Prostate gland (tissue), 2 donors: ENCODE measurements at regions not wholly inside any gene's neighbourhood (a gene's known extent, or its start where the extent isn't known, plus 50 kb on each side); places are given as distances from the start of the nearest gene placed in this dataset.

Source experiments
- DNase-seq: peaks from one replicate; pipeline ENCODE4 v3.0.0-alpha.2; 2019; ENCODE audit warnings: low spot score
- H3K27ac ChIP-seq, 2 donors: fragments of 200-600 bp; sonication (generic); 2 replicates each; pipeline ENCODE4 v1.5.1; 2017 to 2019
- H3K27me3 ChIP-seq: fragments of 200-600 bp; sonication (generic); replicated peaks from 2 replicates; pipeline ENCODE4 v1.5.1; 2019; ENCODE audit not compliant: insufficient read depth
- H3K36me3 ChIP-seq, 2 donors: fragments of 200-600 bp; sonication (generic); 1 replicate in 1 of 2; 2 replicates in 1 of 2; pipeline versions ENCODE4 v1.5.1 to v1.8.1; 2017 to 2019
- H3K4me1 ChIP-seq: fragments of 200-600 bp; sonication (generic); replicated peaks from 2 replicates; pipeline ENCODE4 v1.5.1; 2019
- H3K4me3 ChIP-seq, 2 donors: fragments of 200-600 bp; sonication (generic); 2 replicates each; pipeline ENCODE4 v1.5.1; 2017 to 2019
- H3K9me3 ChIP-seq: fragments of 200-600 bp; sonication (generic); 2 replicates; pipeline ENCODE4 v1.5.1; 2017
- POLR2A ChIP-seq: fragments of 450-650 bp; IDR thresholded peaks from one replicate; pipeline ENCODE4 v1.6.1; 2016; ENCODE audit warnings: antibody characterized with exemption, mild to moderate bottlenecking
- POLR2AphosphoS5 ChIP-seq: sonication (generic); formaldehyde crosslinking; IDR thresholded peaks from one replicate; pipeline ENCODE4 v1.6.1; 2017; ENCODE audit warnings: antibody characterized with exemption
- WGBS: methylation state at CpG from one replicate; pipeline ENCODE4 v1.1.5; 2018; 5-methylcytosine and 5-hydroxymethylcytosine counted together
- intact Hi-C: fragments of 100-400 bp; cut with DNase I; formaldehyde crosslinking; loops from one replicate; pipeline ENCODE4 v1.14.2; 2022
- TF ChIP-seq, protein P1 (sequence below), 4 experiments: fragments of 200-600 bp in 2 of 4; fragments of 450-650 bp in 2 of 4; sonication (generic) in 2 of 4; IDR thresholded peaks; 1 replicate in 3 of 4; 2 replicates in 1 of 4; pipeline ENCODE4 v1.5.1; 2016 to 2019; ENCODE audit warnings: antibody characterized with exemption in 4 of 4, mild to moderate bottlenecking in 2 of 4, moderate library complexity in 2 of 4

DNA sequence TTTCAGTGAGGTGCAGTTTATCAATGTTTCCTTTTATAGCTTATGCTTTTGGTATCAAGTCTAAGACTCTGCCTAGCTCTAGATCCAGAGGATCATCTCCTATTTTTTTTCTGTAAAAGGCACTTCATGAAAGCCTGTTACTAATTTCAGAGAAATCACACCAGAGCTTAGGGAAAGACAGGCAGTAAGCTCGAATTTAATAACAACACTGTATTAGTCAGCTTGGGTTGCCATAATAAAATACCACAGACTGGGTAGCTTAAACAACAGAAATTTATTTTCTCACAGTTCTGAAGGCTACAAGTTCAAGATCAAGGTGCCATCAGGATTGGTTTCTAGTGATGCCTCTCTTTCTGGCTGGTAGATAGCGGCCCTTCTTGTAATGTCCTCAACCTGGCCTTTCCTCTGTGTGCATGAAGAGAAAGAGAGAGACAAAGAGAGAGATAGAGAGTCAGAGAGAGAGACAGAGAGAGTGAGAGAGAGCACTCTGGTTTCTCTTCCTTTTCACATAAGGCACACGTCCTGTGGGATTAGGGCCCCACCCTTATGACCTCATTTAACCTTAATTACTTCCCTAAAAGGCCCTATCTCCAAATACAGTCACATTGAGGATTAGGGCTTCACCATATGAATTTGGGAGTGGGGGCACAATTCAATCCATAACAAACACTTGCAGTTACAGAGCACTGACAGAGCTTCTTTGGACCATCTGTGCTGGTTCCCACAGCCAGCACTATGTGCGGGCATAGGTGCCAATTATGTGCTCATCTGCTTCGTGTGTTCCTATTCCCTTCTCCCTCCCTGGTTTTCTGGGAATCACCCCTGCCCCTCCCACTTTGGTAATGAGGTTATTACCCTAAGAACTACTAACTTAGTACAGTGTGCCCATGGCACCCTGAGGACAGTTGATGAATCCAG lies 114.8 kb upstream of the MED14 start:
- DNase-seq = no peak
- H3K4me1 ChIP-seq = no peaks in the 10 kb centered on the region
- no peak overlapping the region for H3K4me3 ChIP-seq
- H3K27ac ChIP-seq = no peak overlapping the region
- intact Hi-C loops = no loop called here
- WGBS = 82% methylated on average over 5 of the region's 5 CpGs
- H3K27me3 ChIP-seq = no peaks in the 10 kb centered on the region
- H3K9me3 ChIP-seq = no peaks in the 10 kb centered on the region
- TF ChIP-seq, protein P1, sequence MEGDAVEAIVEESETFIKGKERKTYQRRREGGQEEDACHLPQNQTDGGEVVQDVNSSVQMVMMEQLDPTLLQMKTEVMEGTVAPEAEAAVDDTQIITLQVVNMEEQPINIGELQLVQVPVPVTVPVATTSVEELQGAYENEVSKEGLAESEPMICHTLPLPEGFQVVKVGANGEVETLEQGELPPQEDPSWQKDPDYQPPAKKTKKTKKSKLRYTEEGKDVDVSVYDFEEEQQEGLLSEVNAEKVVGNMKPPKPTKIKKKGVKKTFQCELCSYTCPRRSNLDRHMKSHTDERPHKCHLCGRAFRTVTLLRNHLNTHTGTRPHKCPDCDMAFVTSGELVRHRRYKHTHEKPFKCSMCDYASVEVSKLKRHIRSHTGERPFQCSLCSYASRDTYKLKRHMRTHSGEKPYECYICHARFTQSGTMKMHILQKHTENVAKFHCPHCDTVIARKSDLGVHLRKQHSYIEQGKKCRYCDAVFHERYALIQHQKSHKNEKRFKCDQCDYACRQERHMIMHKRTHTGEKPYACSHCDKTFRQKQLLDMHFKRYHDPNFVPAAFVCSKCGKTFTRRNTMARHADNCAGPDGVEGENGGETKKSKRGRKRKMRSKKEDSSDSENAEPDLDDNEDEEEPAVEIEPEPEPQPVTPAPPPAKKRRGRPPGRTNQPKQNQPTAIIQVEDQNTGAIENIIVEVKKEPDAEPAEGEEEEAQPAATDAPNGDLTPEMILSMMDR (IDR thresholded peaks at IDR 0.05) = no peak
- no peak for TF ChIP-seq POLR2A
- no peak for TF ChIP-seq POLR2AphosphoS5
- H3K36me3 ChIP-seq = no peaks in the 10 kb centered on the region

DNA sequence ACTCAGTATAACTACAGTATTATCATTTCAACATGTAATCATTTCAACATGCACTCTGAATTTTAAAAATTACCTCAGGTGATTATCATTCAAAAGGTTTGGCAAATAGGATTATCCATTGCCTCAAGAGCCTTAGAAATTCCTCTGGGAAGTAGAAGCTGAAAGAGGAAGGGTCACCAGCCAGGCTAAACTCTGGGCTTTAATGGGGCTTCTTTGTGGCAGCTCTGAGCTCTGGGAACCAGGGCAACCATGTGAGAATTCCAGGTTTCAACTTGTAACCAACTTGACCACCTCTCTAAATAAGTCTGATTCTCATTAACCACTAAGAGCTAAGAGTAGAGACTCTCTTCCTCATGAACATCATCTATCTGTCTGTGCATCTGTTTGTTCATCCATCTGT lies 117.2 kb upstream of the MED14 start:
- no peak for DNase-seq
- Histone ChIP-seq H3K27ac (no peak overlapping the region), H3K27me3 (no peaks in the 10 kb centered on the region), H3K4me3 (no peak overlapping the region), H3K9me3 (no peaks in the 10 kb centered on the region), H3K36me3 (no peaks in the 10 kb centered on the region), H3K4me1 (no peaks in the 10 kb centered on the region)
- TF ChIP-seq, protein P1 (IDR thresholded peaks at IDR 0.05) = no peak
- TF ChIP-seq POLR2AphosphoS5 (no peak), POLR2A (no peak)
- intact Hi-C loops = no loop called here

DNA sequence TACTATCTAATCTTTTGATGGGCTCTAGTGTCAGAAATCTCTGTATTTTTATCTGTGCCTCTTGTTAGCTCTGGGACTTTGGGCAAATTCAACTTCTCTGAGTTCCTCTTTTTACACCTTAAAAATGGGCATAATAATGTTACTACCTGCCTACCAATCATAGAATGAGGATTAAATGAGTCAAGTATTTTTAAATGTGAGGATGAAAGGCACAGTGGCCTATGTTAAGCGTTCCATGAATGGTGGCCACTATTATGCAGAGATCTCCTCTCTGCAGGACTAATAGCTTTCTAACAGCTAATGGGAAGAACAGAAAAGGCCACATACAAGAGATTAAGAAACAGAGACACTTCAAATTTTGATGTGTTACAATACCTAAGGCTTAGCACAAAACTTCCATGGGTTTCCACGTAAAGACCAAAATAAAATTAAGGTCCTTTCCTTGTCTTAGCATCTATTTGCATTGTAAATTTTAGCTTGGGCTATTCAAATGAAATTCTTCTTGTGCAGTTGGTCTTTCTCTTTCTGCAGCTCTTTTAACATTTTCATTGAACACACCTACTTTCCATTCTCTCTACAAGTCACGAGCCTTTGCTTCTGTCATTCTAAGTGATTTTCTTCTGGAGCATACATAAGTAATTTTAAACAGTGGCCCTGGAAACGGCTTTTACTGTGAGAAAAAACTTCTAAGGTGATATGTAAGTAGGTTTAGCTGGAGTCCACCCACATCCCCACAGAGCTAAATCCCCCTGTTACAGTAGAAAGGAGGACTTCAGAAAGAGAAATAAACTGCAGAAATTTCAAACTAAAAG lies 117.9 kb upstream of the MED14 start:
- Histone ChIP-seq H3K36me3 (no peaks in the 10 kb centered on the region), H3K4me3 (no peak overlapping the region), H3K4me1 (no peaks in the 10 kb centered on the region), H3K27me3 (no peaks in the 10 kb centered on the region), H3K27ac (no peak overlapping the region), H3K9me3 (no peaks in the 10 kb centered on the region)
- TF ChIP-seq POLR2A (no peak), POLR2AphosphoS5 (no peak)
- TF ChIP-seq, protein P1 (IDR thresholded peaks at IDR 0.05) = no peak
- DNase-seq = no peak
- WGBS = 77% methylated on average over 4 of the region's 4 CpGs
- intact Hi-C loops = no loop called here

DNA sequence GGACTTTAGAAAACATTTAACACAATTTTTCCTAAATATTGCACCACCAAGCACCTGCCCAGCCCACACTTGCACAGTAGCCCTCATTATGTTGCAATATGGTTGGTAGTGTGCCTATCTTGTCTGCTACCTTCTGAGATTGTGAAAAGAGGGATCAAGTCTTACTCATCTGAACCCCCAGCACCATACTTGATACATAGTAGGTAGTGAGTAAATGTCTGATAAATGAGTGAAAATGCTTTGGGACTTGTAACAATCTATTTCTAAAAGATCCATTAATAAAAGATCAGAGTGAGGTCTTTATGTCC lies 118.4 kb upstream of the MED14 start:
- TF ChIP-seq POLR2A (no peak), POLR2AphosphoS5 (no peak)
- TF ChIP-seq, protein P1 (IDR thresholded peaks at IDR 0.05) = no peak
- intact Hi-C loops = no loop called here
- no peak overlapping the region for H3K4me3 ChIP-seq
- no peak for DNase-seq
- H3K9me3 ChIP-seq = no peaks in the 10 kb centered on the region
- H3K4me1 ChIP-seq = no peaks in the 10 kb centered on the region
- no peaks in the 10 kb centered on the region for H3K36me3 ChIP-seq
- no peak overlapping the region for H3K27ac ChIP-seq
- H3K27me3 ChIP-seq = no peaks in the 10 kb centered on the region
